HK-2 (cell line): ENCODE measurements at regions not wholly inside any gene's neighbourhood (a gene's known extent, or its start where the extent isn't known, plus 50 kb on each side); places are given as distances from the start of the nearest gene placed in this dataset.

Source experiments
- DNase-seq: peaks from one replicate; pipeline ENCODE4 v3.0.0-alpha.2; 2018; ENCODE audit not compliant: unreplicated experiment

DNA sequence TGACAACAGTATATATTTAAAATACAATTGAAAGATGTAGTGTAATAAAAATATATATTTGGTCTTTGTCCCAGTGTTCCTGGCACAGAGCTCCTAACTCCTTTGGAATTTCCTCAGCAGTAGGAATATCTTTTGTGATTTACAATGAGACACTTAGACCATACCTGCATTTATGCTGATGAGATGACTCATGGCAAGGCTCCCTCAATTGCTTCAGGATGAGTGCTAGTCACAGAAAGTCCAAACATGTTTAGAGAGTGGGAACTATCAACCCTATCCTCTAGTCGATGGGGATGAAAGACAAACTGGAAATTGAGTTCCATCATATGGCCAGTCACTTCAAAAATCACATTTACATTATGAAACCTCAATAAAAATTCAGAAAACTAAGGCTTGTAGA, 588.3 kb upstream of the LMCD1 start:
- no peak for DNase-seq

DNA sequence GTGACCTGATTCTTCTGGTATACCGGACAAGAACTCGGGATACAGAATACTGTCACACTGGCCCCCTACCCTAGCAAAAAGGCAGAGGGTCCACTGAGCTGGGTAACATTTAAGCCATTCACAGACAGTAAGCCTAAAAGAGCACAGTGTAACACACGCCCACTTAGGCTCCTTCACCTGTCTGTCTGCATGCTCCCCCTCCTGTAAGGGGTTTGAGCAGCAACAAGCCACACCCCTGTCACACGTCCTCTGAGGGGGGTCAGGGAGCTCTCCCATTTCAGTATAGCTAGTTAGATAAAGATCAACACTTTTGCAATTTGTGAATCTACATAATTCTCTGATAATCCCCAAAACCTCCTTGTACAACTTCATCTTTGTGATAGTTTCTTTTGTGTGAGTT, 586.3 kb upstream of the LMCD1 start:
- no peak for DNase-seq

DNA sequence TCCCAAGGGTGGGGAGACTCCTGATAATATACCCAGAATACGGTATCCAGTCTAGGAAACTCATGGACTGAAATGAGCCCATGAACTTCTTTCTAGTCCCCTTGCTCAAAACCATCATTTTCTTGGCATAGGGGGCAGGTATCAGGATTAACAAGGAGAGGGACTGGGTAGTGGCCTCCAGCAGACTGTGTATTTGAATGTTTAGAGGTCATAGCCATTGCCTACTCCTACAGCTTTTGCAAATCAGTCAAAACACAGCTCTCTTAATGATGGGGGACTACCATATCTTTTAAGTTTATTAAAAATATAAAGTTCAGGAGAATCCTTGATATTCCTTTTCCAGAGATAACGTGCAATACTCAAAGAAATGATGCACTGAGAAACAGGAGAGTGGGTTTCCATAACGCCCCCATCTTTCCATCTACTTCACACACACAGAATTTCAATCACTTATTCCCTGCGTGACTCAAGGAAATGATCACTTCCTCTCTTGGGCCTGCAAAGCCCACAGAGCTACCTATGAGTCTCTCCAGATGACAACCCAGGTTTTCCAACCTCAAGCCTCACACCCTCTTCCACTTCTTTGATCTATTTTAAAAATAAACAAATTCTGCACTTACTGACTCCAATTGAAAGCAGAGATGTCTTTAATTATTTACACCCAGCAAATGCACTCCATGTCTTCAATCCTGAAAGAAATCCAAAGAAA, 584.0 kb upstream of the LMCD1 start:
- no peak for DNase-seq

DNA sequence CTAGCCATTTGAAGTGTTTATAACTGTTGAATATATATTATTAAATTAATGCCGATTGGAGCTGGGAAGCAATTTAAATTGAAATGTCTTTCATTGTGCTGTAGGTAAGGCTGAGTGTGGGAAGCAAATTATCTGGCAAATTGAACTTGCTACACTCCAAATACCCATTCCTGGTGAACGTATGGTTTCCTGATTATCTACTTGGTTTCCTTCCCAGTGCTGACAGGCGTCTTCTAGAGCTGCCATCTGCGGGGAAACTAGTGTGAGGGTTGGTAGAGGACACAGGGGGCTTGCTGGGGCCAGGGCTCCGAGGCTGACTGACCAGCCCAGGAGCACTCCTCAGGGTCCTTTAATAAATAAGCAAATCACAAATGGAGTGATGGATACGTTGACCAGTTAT, 581.4 kb upstream of the LMCD1 start:
- DNase-seq = no peak

DNA sequence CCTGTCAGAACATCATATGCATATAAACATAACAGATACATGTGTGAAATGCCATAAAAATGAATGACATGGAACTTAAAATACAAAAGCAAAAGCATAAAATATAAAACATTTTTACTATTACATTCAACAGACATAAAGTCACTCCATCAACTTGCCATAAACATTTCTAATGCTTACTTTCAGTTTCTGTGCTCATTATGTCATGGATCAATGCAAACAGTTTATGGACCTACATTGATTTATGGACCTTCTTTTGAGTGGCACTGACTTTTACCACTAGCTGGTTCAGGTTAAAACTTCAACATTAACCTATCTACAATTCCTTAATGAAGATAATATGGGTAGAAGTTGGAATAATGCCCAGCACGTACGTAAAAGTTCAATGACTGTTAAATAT, 577.4 kb upstream of the LMCD1 start:
- DNase-seq = no peak

DNA sequence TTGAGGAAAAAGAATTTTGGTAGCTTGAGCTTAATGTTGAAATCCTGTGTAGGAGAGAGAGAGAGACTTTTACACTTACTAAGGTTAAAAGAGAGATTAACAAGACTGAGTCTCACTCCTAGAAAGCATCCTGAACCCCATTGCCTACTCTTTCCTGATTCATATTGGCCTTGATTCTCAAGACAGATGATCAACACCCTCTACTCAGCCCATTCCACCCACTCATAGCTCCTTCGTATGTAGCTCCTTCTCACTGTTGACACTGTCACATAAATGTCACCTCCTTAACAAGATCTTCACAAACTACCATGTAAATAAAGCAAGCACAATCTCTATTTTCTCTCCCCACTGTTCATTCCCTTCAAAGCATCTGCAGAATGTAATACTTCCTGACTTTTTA, 574.6 kb upstream of the LMCD1 start:
- no peak for DNase-seq

DNA sequence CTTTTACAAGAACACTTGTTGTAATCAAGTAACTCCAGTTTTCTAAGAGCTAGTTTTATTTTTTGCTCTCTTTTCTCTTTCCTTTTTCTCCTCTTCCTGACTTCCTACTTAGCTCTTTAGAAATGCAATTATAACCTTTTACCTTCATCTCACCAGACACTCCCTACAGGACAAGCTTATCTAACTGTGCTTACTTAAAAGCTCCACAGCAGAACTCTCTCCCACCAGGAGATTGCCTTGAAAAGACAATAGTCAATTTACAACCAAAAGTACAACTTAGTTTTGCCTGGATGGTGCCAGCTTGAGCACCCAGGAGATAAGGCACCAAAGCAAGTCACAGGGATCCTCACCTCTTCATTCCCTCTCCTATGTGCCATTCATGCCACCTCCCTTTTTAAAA, 573.8 kb upstream of the LMCD1 start:
- DNase-seq = no peak

DNA sequence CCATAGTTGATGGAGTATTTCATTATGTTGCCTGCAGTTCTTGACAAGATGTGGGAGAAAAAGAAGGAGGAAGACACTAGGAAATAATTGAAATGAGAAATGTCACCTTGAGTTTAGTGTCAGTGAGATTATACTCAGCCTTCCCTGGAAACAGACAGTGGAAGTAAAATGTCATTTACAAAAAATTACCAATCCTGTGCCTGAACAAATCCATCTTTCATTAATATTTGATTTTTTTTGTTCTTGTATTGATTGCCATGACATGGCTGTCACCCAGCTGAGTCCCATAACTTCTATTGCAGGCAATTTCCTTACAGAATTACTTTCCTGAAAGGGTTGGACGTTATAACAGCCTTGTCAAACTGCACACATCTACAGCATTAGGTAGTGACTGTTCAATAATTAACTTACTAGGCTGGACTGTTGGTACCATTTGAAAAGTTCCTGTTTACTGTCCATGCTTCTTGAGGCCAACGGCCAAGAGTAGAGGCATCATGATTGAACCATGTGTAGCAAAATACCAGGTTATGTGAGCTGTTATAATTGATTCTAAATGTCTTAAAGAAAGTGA, 572.2 kb upstream of the LMCD1 start:
- DNase-seq = no peak

DNA sequence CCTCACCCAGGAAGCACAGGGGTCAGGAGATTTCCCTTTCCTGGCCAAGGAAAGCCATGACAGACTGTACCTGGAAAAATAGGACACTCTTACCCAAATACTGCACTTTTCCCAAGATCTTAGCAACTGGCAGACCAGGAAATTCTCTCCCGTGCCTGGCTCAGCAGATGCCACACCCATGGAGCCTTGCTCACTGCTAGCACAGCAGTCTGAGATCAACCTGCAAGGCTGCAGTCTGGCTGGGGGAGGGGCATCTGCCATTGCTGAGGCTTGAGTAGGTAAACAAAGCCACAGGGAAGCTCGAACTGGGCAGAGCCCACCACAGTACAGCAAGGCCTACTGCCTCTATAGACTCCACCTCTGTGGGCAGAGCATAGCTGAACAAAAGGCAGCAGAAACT, 567.3 kb upstream of the LMCD1 start:
- no peak for DNase-seq

DNA sequence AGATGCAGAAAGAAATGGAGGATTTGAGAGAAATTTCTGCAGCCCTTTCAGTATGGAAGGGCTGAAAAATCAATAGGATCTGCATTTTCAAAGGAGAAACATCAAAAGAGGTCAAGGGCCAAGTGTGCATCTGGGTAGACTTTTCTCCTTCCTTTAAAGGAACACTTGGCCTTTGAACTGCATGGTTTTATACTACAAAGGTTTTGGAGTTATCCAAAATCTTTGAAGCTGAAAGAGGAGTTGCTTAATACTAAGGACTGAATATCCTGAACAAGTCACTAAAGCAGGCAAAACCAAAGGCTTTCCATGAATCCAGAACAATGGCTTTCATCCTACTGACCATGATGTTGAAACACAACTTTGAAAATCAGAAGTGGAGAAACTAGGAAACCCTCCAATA, 553.7 kb upstream of the LMCD1 start:
- DNase-seq = no peak

DNA sequence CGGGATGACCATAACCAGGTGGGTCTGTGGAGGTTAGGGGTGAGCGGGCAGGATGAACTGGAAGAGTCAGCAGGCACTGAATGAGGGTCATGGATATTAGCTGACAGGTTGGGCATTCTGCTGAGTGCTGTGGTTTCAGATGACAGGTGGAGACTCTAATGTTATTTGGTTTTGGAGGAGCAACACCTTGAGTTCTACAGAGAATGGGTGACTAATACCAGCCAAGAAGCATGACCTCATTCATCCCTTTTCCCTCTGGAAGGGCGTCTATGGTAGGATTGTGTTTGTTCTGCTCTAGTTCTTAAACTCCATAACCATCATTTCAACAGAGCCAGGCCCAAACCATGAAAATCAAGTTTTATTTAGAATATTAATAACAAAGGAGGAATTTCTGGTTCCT, 550.7 kb upstream of the LMCD1 start:
- DNase-seq = no peak

DNA sequence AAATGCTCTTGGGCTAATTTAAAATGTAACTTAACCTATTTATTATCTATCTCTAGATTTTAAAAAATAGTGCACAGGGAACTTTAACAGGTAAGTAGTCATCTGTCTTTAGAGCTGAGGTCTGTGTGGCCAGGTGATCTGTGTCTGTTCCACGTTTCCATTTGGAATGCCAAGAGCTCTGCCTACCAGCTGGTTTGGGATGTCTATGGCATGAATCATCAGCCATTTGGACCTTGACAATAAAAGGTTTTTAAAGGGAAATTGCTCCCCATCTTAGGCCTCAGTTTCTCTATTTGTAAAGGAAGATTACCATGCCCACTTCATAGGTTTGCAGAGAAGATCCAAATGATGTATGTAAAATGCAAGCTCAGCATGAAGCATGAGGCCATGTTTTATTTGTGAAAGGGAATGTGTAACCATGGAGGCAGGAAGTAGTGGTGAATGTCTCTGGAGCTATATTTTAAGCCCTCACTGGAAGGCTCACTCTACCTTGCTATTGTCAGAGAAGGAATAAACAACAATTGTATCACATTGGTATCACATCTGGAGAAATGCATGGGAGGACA, 548.1 kb upstream of the LMCD1 start:
- no peak for DNase-seq

DNA sequence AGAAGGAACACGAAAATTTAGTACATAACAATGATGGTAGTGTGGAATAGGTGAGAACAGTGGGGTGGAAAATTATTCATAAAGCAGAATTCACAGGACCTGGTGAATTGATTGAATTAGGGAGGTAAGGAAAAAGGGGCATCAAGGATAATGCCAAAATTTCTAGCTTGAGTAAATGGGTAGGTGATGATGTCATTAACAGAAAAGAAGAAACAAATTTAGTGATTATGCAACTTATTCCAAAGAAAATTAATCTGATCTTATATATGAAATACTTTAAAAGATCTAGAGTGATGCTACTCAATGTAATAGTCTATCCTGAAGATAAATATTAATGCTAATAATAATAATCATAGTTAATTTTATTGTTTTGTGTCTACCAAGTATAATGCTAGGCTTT, 544.6 kb upstream of the LMCD1 start:
- DNase-seq = no peak

DNA sequence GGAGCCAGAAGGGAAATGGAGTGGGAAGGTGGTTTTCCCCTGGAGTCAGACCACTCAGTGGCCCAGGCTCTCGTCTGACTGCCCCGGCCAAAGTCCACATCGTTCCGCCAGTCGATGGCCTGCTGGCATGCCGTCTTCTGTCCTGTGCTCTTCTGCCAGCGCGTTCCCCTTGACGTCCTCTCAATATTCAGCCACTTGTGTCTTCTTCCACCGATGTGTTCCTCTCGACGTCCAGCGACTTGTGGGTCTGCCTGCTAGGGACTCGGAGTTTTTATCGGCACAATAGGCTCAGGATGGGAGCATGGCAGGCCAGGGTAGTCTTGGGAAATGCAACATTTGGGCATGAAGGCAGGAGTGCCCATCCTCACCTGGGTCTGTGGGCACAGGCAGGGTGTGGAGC, 542.5 kb upstream of the LMCD1 start:
- DNase-seq = no peak

DNA sequence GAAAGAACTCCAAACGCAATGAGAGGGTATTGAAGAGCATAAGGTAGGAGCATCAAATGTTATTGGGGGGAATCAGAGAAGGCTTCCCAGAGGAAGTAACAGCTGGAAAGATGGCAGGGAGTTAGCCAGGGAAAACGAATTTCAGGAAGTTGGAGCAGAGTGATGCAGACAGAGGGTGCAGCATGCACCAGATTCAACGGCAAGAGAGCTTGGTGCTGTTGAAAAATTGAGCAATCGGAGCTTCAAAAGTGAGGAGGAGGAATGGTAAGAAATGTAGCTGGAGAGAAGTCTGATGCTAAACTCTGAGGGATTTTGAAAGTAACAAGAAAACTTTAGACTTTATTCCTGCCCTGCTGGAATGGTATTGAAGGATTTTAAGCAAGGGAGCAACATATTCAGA, 541.0 kb upstream of the LMCD1 start:
- DNase-seq = no peak

DNA sequence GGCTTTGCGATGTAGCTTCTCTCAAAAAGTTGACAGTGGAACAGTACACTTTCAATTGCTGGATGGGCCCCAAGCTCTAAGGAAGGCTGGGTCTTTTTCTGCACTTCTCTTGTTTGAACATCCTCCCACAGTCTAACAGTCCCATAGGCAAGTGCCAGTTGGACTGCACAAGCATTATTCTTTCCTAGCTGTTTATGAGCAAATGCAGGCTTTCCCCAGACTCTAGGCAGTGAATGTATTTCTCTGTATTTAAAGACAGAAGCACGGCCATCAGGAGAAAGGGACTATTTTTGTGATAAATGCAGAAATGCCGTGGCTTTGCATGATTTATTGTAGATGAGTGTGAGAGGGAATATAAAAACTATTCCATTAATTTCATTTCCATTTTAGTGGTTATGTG, 539.3 kb upstream of the LMCD1 start:
- no peak for DNase-seq

DNA sequence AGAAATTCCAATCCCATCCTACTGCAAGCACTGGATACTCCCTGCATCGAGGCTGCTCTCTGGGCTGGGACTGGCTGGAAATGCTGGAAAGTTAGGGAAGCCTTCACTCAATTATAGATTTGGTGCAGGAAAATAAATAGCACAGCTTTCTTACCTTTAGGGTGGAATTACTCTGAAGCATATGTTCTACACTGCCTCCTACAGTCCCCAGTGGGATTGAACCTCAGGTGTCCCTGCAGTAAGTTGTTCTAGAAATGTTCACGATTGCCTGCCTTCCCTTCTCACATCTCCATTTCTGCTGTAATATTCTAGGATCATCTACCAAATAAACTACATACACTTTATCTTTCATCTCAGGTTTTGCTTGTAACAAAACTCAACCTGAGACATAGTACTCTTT, 536.7 kb upstream of the LMCD1 start:
- no peak for DNase-seq

DNA sequence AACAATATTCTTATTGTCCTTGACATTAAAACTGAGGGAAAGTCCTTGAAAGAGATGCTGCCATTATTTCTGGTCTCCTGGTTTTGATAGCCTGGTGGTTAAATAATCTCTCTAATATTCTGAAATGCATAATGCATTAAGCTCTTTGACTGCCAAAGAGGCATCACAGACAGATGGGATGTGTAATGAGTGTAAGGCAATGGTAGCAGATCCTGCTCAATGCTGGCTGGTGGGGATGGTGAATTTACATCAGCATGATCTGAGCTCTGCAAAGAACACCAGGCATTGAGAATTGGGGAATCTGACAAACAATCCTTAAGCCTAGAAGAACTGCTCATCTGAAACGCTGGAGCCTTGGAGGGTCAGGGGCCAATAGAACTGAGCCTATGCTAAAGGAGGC, 528.6 kb upstream of the LMCD1 start:
- DNase-seq = no peak

DNA sequence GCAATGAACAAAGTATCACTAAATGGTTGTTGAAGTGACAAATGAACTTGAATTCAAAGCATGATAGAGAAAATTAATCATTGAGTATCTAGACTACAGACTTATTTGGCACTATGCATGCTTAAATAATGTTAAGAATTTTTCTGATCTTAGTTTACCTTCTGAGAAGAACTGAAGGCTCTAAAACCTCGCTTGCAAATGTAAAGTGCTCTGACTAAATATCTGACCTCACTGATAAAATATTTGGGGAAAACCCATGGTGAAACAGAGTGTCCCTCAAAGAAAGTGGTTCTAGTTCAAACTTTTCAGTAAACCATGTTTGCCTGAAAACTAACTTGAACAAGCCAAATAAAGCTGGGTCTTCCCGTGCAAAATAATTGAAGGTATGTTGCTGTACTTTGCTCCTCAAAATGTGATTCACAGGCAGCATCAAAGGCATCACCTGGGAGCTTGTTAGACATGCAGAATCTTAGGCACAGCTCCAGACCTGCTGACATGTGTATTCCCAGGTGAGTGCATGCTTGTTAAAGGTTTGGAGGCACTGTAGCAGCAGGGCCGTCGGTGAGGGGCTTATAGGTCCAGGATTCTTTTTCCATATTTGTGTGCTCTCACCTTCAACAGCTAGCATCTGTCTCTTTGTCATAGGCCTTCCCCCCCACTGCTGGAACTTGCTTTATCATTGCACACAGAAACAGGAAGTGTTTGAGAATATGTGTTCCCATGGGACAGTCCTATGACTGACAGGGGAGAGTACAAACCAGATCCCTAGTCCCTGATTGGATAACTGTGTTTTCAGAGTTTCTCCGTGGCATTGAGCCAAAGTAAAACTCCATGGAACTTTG, 524.2 kb upstream of the LMCD1 start:
- DNase-seq = peak; percentile 21

DNA sequence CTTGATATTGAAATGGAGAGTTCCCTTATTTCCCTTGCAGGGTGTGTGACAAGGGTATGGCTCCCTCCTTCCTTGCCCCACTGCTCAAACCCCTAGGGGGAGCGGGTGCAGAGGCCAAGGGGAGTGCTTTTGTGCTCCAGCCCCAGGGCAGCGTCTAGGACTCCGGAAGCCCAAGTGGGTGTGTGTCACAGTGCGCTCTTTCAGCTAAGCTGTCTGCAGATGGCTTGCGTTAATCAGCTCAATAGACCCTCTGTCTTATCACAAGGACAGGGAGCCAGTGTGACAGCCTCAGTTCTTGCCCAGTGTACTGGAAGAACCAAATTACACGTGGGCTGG, 523.6 kb upstream of the LMCD1 start:
- no peak for DNase-seq

DNA sequence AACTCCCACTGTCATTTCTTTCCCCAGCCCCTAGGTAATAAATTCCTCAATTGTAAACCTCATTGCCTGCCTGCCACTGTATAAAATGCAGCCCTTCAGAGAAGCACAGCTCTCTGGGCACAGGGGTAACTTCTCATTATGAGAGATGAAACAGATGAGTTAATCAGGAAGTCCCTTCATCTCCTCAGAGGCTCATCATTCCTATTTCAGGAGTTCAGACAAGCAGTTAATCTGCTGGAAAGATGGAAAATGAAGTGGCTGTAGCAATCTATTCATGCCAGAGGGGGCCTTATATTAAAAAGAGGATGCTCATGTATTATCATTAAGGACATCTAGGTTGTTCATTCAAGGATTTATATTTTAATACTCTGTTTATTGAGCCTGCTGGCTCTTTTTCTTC, 519.5 kb upstream of the LMCD1 start:
- DNase-seq = no peak

DNA sequence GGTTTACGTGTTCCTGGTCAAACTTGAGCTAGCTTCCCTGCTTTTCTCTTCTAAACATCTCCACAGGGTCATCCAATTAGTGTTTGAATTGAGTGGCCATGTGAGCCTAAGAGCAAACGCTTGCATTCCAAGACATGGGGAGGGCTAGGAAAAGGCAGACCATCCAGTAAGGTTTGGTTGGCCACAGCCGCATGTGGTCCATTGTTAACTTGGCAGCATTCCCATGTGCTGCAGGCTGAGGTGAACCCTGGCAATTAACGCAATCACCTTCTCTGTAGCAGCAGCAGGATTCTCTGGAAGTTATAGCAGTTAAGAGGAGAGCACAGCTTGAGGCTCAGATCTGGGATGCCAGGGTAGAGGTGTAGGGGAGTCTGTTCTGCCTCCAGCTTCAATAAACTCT, 502.2 kb upstream of the LMCD1 start:
- no peak for DNase-seq

DNA sequence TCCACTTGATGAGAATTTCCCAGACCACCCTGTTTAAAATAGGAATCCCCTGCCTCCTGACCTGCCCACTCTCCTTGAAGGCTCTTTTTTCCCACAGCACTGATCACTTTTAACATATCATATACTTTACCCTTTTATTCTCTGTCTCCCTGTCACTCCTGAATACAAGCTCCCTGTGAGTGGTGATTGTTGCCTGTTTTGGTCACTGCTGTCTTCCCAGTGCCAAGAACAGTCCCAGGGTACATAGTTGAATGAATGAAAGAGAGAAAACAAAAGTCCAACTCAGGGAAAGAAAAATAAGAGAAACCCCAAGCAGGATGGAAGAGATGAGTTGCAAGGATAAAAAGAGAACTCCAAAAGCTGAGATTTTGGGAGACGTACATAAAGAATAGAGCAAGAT, 500.3 kb upstream of the LMCD1 start:
- no peak for DNase-seq
